ENCODE measurements at regions not wholly inside any gene's neighbourhood (a gene's known extent, or its start where the extent isn't known, plus 50 kb on each side); places are given as distances from the start of the nearest gene placed in this dataset.

- Histone ChIP-seq H3K23ac (ENCODE audit: insufficient read length, low read depth, low read length) (no peak overlapping the region), H3K14ac (ENCODE audit: insufficient read depth, low read length) (no peak overlapping the region)
- WGBS (ENCODE audit: extremely low coverage, insufficient read length, low lambda C conversion rate): no CpG with 5 or more reads among the region's 5 CpGs
Measured at GRCh38 chr17:12605222-12605621, 60.5 kb upstream of the MYOCD start.

More at GRCh38 chr17:12605222-12605621, 60.5 kb upstream of the MYOCD start:
- no peak overlapping the region for H3K56ac ChIP-seq (ENCODE audit: insufficient read length, low read depth, low read length)
- DNase-seq: no peak
- no peak overlapping the region for H2BK12ac ChIP-seq (ENCODE audit: insufficient read length, low read depth, low read length)
- no peak overlapping the region for H3T11ph ChIP-seq (ENCODE audit: low read length)
- no peak overlapping the region for H2BK120ac ChIP-seq (ENCODE audit: low read depth, low read length, poor library complexity, severe bottlenecking)
- peaks cover 2% of the 10 kb centered on the region; the same call in 1 of the 2 replicates for H3K27me3 Mint-ChIP-seq (ENCODE audit: low read depth)
- TF ChIP-seq, protein P1, sequence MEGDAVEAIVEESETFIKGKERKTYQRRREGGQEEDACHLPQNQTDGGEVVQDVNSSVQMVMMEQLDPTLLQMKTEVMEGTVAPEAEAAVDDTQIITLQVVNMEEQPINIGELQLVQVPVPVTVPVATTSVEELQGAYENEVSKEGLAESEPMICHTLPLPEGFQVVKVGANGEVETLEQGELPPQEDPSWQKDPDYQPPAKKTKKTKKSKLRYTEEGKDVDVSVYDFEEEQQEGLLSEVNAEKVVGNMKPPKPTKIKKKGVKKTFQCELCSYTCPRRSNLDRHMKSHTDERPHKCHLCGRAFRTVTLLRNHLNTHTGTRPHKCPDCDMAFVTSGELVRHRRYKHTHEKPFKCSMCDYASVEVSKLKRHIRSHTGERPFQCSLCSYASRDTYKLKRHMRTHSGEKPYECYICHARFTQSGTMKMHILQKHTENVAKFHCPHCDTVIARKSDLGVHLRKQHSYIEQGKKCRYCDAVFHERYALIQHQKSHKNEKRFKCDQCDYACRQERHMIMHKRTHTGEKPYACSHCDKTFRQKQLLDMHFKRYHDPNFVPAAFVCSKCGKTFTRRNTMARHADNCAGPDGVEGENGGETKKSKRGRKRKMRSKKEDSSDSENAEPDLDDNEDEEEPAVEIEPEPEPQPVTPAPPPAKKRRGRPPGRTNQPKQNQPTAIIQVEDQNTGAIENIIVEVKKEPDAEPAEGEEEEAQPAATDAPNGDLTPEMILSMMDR (conservative IDR thresholded peaks at IDR 0.05): no peak
- no peaks in the 10 kb centered on the region; a peak in 1 of 5 replicates for H3K9me3 Mint-ChIP-seq
- no peak overlapping the region for H3K18ac ChIP-seq (ENCODE audit: insufficient read length, low read depth, low read length)
- no peak overlapping the region for H3K4me2 ChIP-seq (ENCODE audit: insufficient read depth, insufficient read length, low read length)
- H2AK5ac ChIP-seq (ENCODE audit: insufficient read length, low read length): no peak overlapping the region
- H3K9ac ChIP-seq (ENCODE audit: extremely low read depth, insufficient read length, low read length): no peak overlapping the region
- no peak overlapping the region for H4K91ac ChIP-seq (ENCODE audit: insufficient read length, low read depth, low read length)
- no peaks in the 10 kb centered on the region for H3K9me3 ChIP-seq (ENCODE audit: control insufficient read depth, low read depth, low read length)
- H3K4me3 Mint-ChIP-seq: no peak overlapping the region
- H3K4me1 Mint-ChIP-seq: no peaks in the 10 kb centered on the region
- H3K4ac ChIP-seq (ENCODE audit: low read depth, low read length): no peak overlapping the region
- no peak overlapping the region for H4K8ac ChIP-seq (replicated peaks; ENCODE audit: insufficient read length, low read depth, low read length)
- no peak overlapping the region for H2BK20ac ChIP-seq (ENCODE audit: low read depth, low read length, poor library complexity, severe bottlenecking)
- H3K23me2 ChIP-seq (ENCODE audit: insufficient read length, low read depth, low read length, poor library complexity, severe bottlenecking): no peaks in the 10 kb centered on the region
- H3K27ac Mint-ChIP-seq: no peak overlapping the region
- no peaks in the 10 kb centered on the region for H3K79me1 ChIP-seq (ENCODE audit: insufficient read depth, low read depth, low read length, poor library complexity, severe bottlenecking)
- H4K20me1 ChIP-seq (ENCODE audit: control insufficient read depth, insufficient read depth, insufficient read length): no peaks in the 10 kb centered on the region
- H3K36me3 Mint-ChIP-seq (ENCODE audit: insufficient read depth in 1 of 3, low read depth in 3 of 3): no peaks in the 10 kb centered on the region
- no peak overlapping the region for H2BK5ac ChIP-seq (ENCODE audit: insufficient read length, low read length)
- no peaks in the 10 kb centered on the region for H3K4me1 ChIP-seq (ENCODE audit: insufficient read depth, low read length)
- H4K5ac ChIP-seq (ENCODE audit: insufficient read length, low read depth, low read length): no peak overlapping the region
- no peaks in the 10 kb centered on the region for H3K79me2 ChIP-seq (ENCODE audit: insufficient read depth, low read length)
- H2BK15ac ChIP-seq (ENCODE audit: low read depth, low read length): no peak overlapping the region
- H3K27ac ChIP-seq (ENCODE audit: insufficient read length, low read depth, low read length): no peak overlapping the region
- H3K27me3 ChIP-seq (ENCODE audit: insufficient read depth, low read length): no peaks in the 10 kb centered on the region
- H2AFZ ChIP-seq (ENCODE audit: low read length): no peak overlapping the region

Measured in H9 (cell line).